OCI-LY3 (cell line): ENCODE measurements at regions not wholly inside any gene's neighbourhood (a gene's known extent, or its start where the extent isn't known, plus 50 kb on each side); places are given as distances from the start of the nearest gene placed in this dataset.

Source experiments
- CTCF ChIP-seq: fragments of 200-600, 300-600 bp; sonication (generic); IDR thresholded peaks from 2 replicates; pipeline ENCODE4 v1.5.1; 2014; ENCODE audit warnings: antibody characterized with exemption, low read length, low read depth
- EZH2phosphoT487 ChIP-seq: fragments of 200-600 bp; shearing (Covaris generic); IDR thresholded peaks from 2 replicates; pipeline ENCODE4 v1.6.1; 2018; ENCODE audit warnings: antibody characterized with exemption, mixed run types, low read depth

DNA sequence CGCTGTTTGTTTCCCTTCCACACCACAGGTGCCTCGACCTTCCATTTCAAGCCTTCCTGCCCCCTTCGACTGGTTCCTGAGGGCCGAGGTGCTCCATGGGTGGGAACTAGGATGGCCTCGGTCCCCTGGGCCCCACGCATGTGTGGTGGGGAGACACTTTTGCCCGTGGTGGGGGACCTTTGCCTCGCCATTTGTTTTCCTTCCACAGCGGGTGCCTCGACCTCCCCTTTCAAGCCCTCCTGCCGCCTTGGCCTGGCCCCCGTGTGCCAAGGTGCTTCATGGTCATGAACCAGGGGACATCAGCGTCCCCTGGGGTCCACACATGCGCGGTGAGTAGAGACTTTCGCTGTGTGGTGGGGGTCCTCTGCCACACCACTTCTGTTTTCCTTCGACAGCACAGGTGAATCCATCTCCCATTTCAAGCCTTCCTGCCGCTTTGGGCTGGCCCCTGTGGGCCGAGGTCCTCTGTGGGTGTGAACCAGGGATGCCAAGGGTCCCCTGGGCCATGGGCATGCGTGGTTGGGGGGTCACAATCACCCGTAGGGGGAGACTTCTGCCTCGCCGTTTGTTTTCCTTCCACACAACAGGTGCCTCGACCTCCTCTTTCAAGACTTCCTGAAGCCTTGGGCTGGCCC is 364.4 kb downstream of the ALG10 start:
- TF ChIP-seq CTCF (no peak), EZH2phosphoT487 (no peak)
